ENCODE measurements at regions not wholly inside any gene's neighbourhood (a gene's known extent, or its start where the extent isn't known, plus 50 kb on each side); places are given as distances from the start of the nearest gene placed in this dataset.

GRCh38 chr9:90029996-90030395 is 425.2 kb downstream of the GADD45G start:
- H3K4me3 ChIP-seq (replicated peaks in 1 of 2; ENCODE audit: low read depth in 2 of 2, low read length in 2 of 2) = no peak overlapping the region
- no peak for DNase-seq (ENCODE audit: low read depth in 2 of 2)
- no peak for TF ChIP-seq CTCF (IDR thresholded peaks at IDR 0.05; ENCODE audit: low read depth, low read length)

- H3K4me3 ChIP-seq (replicated peaks in 1 of 2; ENCODE audit: low read depth in 2 of 2, low read length in 2 of 2) = no peak overlapping the region
- no peak for TF ChIP-seq CTCF (IDR thresholded peaks at IDR 0.05; ENCODE audit: low read depth, low read length)
- no peak for DNase-seq (ENCODE audit: low read depth in 2 of 2)
Measured at GRCh38 chr9:90032296-90033027, 427.6 kb downstream of the GADD45G start.

- DNase-seq (ENCODE audit: low read depth in 2 of 2) = no peak
- TF ChIP-seq CTCF (IDR thresholded peaks at IDR 0.05; ENCODE audit: low read depth, low read length) = no peak
- no peak overlapping the region for H3K4me3 ChIP-seq (replicated peaks in 1 of 2; ENCODE audit: low read depth in 2 of 2, low read length in 2 of 2)
Measured at GRCh38 chr9:90033028-90033650, 428.3 kb downstream of the GADD45G start.

- H3K4me3 ChIP-seq (replicated peaks in 1 of 2; ENCODE audit: low read depth in 2 of 2, low read length in 2 of 2) = no peak overlapping the region
- TF ChIP-seq CTCF (IDR thresholded peaks at IDR 0.05; ENCODE audit: low read depth, low read length) = no peak
- no peak for DNase-seq (ENCODE audit: low read depth in 2 of 2)
Measured at GRCh38 chr9:90034071-90034470, 429.3 kb downstream of the GADD45G start.

- no peak for DNase-seq (ENCODE audit: low read depth in 2 of 2)
- H3K4me3 ChIP-seq (replicated peaks in 1 of 2; ENCODE audit: low read depth in 2 of 2, low read length in 2 of 2) = no peak overlapping the region
- no peak for TF ChIP-seq CTCF (IDR thresholded peaks at IDR 0.05; ENCODE audit: low read depth, low read length)
Measured at GRCh38 chr9:90035471-90035870, 430.7 kb downstream of the GADD45G start.

GRCh38 chr9:90037146-90037797 is 432.5 kb downstream of the GADD45G start:
- no peak for TF ChIP-seq CTCF (IDR thresholded peaks at IDR 0.05; ENCODE audit: low read depth, low read length)
- no peak overlapping the region for H3K4me3 ChIP-seq (replicated peaks in 1 of 2; ENCODE audit: low read depth in 2 of 2, low read length in 2 of 2)

More at GRCh38 chr9:90037146-90037797, 432.5 kb downstream of the GADD45G start:
- DNase-seq (ENCODE audit: low read depth in 2 of 2) = no peak
